Calu3 (cell line): ENCODE measurements at regions not wholly inside any gene's neighbourhood (a gene's known extent, or its start where the extent isn't known, plus 50 kb on each side); places are given as distances from the start of the nearest gene placed in this dataset.

ENCODE experiments used
- BruUV-seq: library from RNA; stranded (reverse); fragments of 400-500 nt; replicated peaks from 2 replicates; lab custom pipeline; 2021; lab: Mats Ljungman, UMichigan
- CTCF ChIA-PET: fragments of 300-600 bp; sonication (Branson Sonifier 250); formaldehyde crosslinking; loops from one replicate; lab custom pipeline; 2022; ENCODE audit warnings: antibody characterized with exemption; lab: Charles Lee
- DNase-seq: peaks from one replicate; pipeline ENCODE4 v3.0.0; 2022
- H3K27ac Mint-ChIP-seq: one replicate; pipeline ENCODE4 v1.8.0; 2022; ENCODE audit warnings: mixed read lengths; ENCODE audit not compliant: unreplicated experiment
- H3K27me3 Mint-ChIP-seq: one replicate; pipeline ENCODE4 v1.8.0; 2022; ENCODE audit warnings: mixed read lengths; ENCODE audit not compliant: unreplicated experiment
- H3K36me3 Mint-ChIP-seq: one replicate; pipeline ENCODE4 v1.8.0; 2022; ENCODE audit warnings: mild to moderate bottlenecking, moderate library complexity, mixed read lengths; ENCODE audit not compliant: insufficient read depth, unreplicated experiment
- H3K4me1 Mint-ChIP-seq: one replicate; pipeline ENCODE4 v1.8.0; 2022; ENCODE audit warnings: mild to moderate bottlenecking, low read depth, mixed read lengths; ENCODE audit not compliant: unreplicated experiment
- H3K4me3 Mint-ChIP-seq: one replicate; pipeline ENCODE4 v1.8.0; 2022; ENCODE audit warnings: mild to moderate bottlenecking, low read depth, moderate library complexity, mixed read lengths; ENCODE audit not compliant: unreplicated experiment
- H3K9me3 Mint-ChIP-seq: one replicate; pipeline ENCODE4 v1.8.0; 2022; ENCODE audit warnings: low read depth, mixed read lengths; ENCODE audit not compliant: unreplicated experiment
- intact Hi-C: fragments of 100-400 bp; cut with micrococcal nuclease; formaldehyde crosslinking; loops from one replicate; pipeline ENCODE4 v1.10.0; 2022; ENCODE audit not compliant: unreplicated experiment
- TF ChIP-seq, protein P1 (sequence below): fragments of 200-600 bp; IDR thresholded peaks from one replicate; pipeline ENCODE4 v1.8.0; 2022; ENCODE audit warnings: antibody characterized with exemption; ENCODE audit not compliant: unreplicated experiment

- Mint-ChIP-seq H3K36me3 (no peaks in the 10 kb centered on the region), H3K9me3 (peaks cover 8% of the 10 kb centered on the region), H3K27ac (no peak overlapping the region), H3K4me1 (no peaks in the 10 kb centered on the region), H3K27me3 (no peaks in the 10 kb centered on the region), H3K4me3 (no peak overlapping the region)
- CTCF ChIA-PET, result no interaction called here
- TF ChIP-seq, protein P1, sequence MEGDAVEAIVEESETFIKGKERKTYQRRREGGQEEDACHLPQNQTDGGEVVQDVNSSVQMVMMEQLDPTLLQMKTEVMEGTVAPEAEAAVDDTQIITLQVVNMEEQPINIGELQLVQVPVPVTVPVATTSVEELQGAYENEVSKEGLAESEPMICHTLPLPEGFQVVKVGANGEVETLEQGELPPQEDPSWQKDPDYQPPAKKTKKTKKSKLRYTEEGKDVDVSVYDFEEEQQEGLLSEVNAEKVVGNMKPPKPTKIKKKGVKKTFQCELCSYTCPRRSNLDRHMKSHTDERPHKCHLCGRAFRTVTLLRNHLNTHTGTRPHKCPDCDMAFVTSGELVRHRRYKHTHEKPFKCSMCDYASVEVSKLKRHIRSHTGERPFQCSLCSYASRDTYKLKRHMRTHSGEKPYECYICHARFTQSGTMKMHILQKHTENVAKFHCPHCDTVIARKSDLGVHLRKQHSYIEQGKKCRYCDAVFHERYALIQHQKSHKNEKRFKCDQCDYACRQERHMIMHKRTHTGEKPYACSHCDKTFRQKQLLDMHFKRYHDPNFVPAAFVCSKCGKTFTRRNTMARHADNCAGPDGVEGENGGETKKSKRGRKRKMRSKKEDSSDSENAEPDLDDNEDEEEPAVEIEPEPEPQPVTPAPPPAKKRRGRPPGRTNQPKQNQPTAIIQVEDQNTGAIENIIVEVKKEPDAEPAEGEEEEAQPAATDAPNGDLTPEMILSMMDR, result no peak
- no peak for DNase-seq
- intact Hi-C loops, result loop anchor here (10.0 kb wide), 1 partner anchor 170 kb away; no protein-coding TSS in a partner anchor
- BruUV-seq, result no TSS peak
These were observed 86.8 kb upstream of the NPFFR2 start for GRCh38 chr4:71944956-71945355.

DNA sequence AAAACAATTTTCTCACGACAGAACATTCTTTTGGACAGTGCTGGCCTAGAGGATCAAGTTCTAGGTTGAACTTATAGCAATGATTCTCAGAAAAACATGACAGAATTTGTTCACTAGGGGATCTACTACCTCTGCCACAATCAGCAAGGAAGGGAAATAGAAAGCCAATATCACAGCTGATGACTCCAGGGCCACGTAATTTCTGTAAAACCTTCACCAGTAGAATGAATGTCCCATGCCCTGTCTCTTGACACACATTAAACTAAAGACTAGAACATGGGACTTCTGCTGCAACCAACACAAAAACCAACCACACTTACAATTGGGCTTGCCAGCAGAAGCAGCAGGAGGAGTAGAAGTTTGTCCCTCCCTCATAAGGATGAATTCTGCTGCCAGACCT is 86.0 kb upstream of the NPFFR2 start:
- H3K27me3 Mint-ChIP-seq, result no peaks in the 10 kb centered on the region
- H3K9me3 Mint-ChIP-seq, result peaks cover 13% of the 10 kb centered on the region
- intact Hi-C loops, result loop anchor here (10.0 kb wide), 1 partner anchor 171 kb away; no protein-coding TSS in a partner anchor
- CTCF ChIA-PET, result no interaction called here
- TF ChIP-seq, protein P1, result no peak
- H3K27ac Mint-ChIP-seq, result no peak overlapping the region
- BruUV-seq, result no TSS peak
- no peak for DNase-seq
- H3K4me3 Mint-ChIP-seq, result no peak overlapping the region
- H3K4me1 Mint-ChIP-seq, result no peaks in the 10 kb centered on the region
- H3K36me3 Mint-ChIP-seq, result no peaks in the 10 kb centered on the region

GRCh38 chr4:71958978-71959377 is 72.8 kb upstream of the NPFFR2 start:
- Mint-ChIP-seq H3K27me3 (no peaks in the 10 kb centered on the region), H3K4me1 (no peaks in the 10 kb centered on the region), H3K4me3 (no peak overlapping the region), H3K9me3 (peaks cover 2% of the 10 kb centered on the region), H3K27ac (no peak overlapping the region), H3K36me3 (no peaks in the 10 kb centered on the region)
- CTCF ChIA-PET, result no interaction called here
- no TSS peak for BruUV-seq
- TF ChIP-seq, protein P1, result no peak
- intact Hi-C loops, result no loop called here
- no peak for DNase-seq

DNA sequence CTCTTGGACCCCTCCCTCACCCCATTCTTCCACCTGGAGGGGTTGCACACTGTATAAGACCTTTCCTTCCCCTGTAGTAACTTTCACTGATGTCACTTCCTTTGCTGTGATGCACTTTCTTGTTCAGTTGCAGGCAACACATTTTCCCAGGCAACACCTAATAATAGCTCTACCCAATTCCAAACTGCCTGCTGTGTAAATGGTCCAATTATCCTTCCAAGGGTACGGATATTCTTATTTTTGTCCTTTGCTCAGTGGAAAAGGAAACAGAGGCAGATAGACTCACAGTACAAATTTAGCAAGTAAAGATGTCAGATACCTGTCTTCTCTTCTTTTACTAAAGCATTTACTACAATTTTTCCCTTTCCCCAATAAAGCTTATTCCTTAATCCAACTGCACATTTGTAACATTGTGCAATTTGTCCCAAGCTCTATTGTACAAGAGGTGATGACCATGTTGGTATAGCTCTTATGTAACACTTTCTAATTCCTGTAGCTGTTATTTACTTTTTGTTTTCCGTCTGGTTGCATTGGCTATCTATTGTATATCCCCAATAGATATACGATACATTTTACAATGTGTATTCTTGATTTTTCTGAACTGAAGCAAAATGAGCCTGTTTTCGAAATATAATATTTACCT is 69.1 kb upstream of the NPFFR2 start:
- Mint-ChIP-seq H3K36me3 (no peaks in the 10 kb centered on the region), H3K27me3 (no peaks in the 10 kb centered on the region), H3K27ac (no peak overlapping the region), H3K4me1 (no peaks in the 10 kb centered on the region), H3K9me3 (peaks cover 1% of the 10 kb centered on the region), H3K4me3 (no peak overlapping the region)
- no TSS peak for BruUV-seq
- TF ChIP-seq, protein P1, result no peak
- DNase-seq, result no peak
- intact Hi-C loops, result no loop called here
- CTCF ChIA-PET, result interaction anchor here (0.5 kb wide), 1 partner anchor 838 kb away, joined by 3 read pairs; no protein-coding TSS in a partner anchor
